ENCODE measurements at regions not wholly inside any gene's neighbourhood (a gene's known extent, or its start where the extent isn't known, plus 50 kb on each side); places are given as distances from the start of the nearest gene placed in this dataset.

DNA sequence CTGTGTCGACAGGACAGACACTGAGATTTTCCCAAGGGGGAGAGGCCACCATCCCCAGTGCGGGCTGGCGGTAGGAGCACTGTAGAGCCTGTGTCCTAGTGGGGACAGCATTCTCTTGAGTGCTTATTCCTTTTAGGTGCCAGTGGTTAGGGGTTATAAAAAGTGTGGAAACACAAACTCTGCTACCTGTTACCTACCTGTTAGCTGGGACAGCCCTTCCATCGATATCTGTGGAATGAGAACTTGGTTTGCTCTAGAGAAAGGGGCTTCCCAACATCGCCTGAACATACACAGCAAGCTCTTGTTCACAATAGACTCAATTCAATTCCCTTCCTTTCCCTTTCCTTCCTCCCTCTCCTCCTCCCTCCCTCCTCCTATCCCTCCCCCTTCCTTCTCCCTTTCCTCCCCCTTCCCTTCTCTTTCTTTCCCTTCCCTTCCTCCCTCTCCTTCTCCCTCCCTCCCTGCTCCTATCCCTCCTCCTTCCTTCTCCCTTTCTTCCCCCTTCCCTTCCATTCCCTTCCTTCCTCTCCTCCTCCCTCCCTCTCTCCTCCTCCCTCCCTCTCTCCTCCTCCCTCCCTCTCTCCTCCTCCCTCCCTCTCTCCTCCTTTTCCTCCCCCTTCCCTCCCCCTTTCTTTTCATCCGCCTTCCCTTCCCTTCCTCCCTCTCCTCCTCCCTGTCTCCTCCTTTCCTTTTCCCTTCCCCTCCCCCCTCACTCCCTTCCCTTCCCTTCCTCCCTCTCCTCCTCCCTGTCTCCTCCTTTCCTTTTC is 188.5 kb downstream of the URI1 start:
- TF ChIP-seq RXRA (IDR thresholded peaks at IDR 0.05) (no peak), RAD21 (IDR thresholded peaks at IDR 0.05) (no peak), FOXA2 (IDR thresholded peaks at IDR 0.05) (no peak), FOXA1 (IDR thresholded peaks at IDR 0.05) (no peak), TAF1 (conservative IDR thresholded peaks at IDR 0.05) (no peak), YY1 (IDR thresholded peaks at IDR 0.05) (no peak), HNF4G (IDR thresholded peaks at IDR 0.05) (no peak), NR2F2 (IDR thresholded peaks at IDR 0.05) (no peak), EGR1 (IDR thresholded peaks at IDR 0.05; ENCODE audit: low read depth in 2 of 2) (no peak), MAX (IDR thresholded peaks at IDR 0.05) (no peak), JUND (IDR thresholded peaks at IDR 0.05) (no peak), CTCF (IDR thresholded peaks at IDR 0.05; ENCODE audit: low read depth, low read length, missing input control) (no peak), SP1 (IDR thresholded peaks at IDR 0.05) (no peak), REST (IDR thresholded peaks at IDR 0.05) (no peak), HNF4A (conservative IDR thresholded peaks at IDR 0.05) (no peak)
- TF ChIP-seq, protein P1, sequence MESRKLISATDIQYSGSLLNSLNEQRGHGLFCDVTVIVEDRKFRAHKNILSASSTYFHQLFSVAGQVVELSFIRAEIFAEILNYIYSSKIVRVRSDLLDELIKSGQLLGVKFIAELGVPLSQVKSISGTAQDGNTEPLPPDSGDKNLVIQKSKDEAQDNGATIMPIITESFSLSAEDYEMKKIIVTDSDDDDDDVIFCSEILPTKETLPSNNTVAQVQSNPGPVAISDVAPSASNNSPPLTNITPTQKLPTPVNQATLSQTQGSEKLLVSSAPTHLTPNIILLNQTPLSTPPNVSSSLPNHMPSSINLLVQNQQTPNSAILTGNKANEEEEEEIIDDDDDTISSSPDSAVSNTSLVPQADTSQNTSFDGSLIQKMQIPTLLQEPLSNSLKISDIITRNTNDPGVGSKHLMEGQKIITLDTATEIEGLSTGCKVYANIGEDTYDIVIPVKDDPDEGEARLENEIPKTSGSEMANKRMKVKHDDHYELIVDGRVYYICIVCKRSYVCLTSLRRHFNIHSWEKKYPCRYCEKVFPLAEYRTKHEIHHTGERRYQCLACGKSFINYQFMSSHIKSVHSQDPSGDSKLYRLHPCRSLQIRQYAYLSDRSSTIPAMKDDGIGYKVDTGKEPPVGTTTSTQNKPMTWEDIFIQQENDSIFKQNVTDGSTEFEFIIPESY (IDR thresholded peaks at IDR 0.05): no peak
- TF ChIP-seq, protein P2, sequence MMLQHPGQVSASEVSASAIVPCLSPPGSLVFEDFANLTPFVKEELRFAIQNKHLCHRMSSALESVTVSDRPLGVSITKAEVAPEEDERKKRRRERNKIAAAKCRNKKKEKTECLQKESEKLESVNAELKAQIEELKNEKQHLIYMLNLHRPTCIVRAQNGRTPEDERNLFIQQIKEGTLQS (IDR thresholded peaks at IDR 0.05): no peak
- peaks cover 0 to 2% (median 0%) of the 10 kb centered on the region in 4 donors for H3K27me3 ChIP-seq (ENCODE audit: control insufficient read depth in 4 of 4, insufficient read depth in 4 of 4, low read length in 3 of 4)
- H3K36me3 ChIP-seq (ENCODE audit: control insufficient read depth in 4 of 4, insufficient read depth in 3 of 4, low read depth in 1 of 4, low read length in 3 of 4): no peaks in the 10 kb centered on the region
- H3K27ac ChIP-seq (ENCODE audit: low read depth in 1 of 2, low read length in 2 of 2): no peak overlapping the region
- H3K4me3 ChIP-seq (ENCODE audit: low read depth in 1 of 3, low read length in 3 of 3): no peak overlapping the region
- no peak overlapping the region for H3K9ac ChIP-seq (ENCODE audit: low read depth in 1 of 2, low read length in 2 of 2)
- no peaks in the 10 kb centered on the region for H3K9me3 ChIP-seq (ENCODE audit: control insufficient read depth in 4 of 4, low read length in 3 of 4)
- H3K4me1 ChIP-seq (ENCODE audit: control insufficient read depth in 4 of 4, insufficient read depth in 4 of 4, low read length in 3 of 4): no peaks in the 10 kb centered on the region
- DNase-seq (ENCODE audit: low spot score): no peak
- 78% methylated on average over 6 of the region's 6 CpGs for WGBS

Measured in liver (tissue), 8 donors.